Caco-2 (cell line): ENCODE measurements at regions not wholly inside any gene's neighbourhood (a gene's known extent, or its start where the extent isn't known, plus 50 kb on each side); places are given as distances from the start of the nearest gene placed in this dataset.

Experiments used
- BruUV-seq: library from RNA; stranded (reverse); fragments of 400-500 nt; replicated peaks from 2 replicates; lab custom pipeline; 2021; lab: Mats Ljungman, UMichigan
- CTCF ChIA-PET: fragments of 300-600 bp; sonication (Branson Sonifier 250); formaldehyde crosslinking; loops from one replicate; lab custom pipeline; 2022; ENCODE audit warnings: antibody characterized with exemption; lab: Charles Lee
- POLR2A ChIA-PET: fragments of 300-600 bp; sonication (Branson Sonifier 250); formaldehyde crosslinking; loops from one replicate; lab custom pipeline; 2022; ENCODE audit warnings: antibody characterized with exemption; lab: Charles Lee
- DNase-seq, 2 experiments: peaks; one replicate each; pipeline versions ENCODE4 v3.0.0 to v3.0.0-alpha.2; 2020 to 2022
- H3K27me3 ChIP-seq: replicated peaks from 2 replicates; pipeline ENCODE4 v1.6.0; 2011; ENCODE audit warnings: low read length; ENCODE audit not compliant: control insufficient read depth, insufficient read depth
- H3K36me3 ChIP-seq: 2 replicates; pipeline ENCODE4 v1.5.1; 2011; ENCODE audit warnings: low read length; ENCODE audit not compliant: control insufficient read depth, insufficient read depth
- H3K4me1 ChIP-seq: fragments of 250-450 bp; sonication (Bioruptor Pico); 2 replicates; pipeline ENCODE4 v1.5.1; 2020; ENCODE audit warnings: mild to moderate bottlenecking
- H3K4me3 ChIP-seq: 2 replicates; pipeline ENCODE4 v1.5.1; 2011; ENCODE audit warnings: low read depth, mild to moderate bottlenecking, control low read depth, low read length
- H3K9me3 ChIP-seq: fragments of 250-450 bp; sonication (Bioruptor Pico); 2 replicates; pipeline ENCODE4 v1.5.1; 2020; ENCODE audit warnings: mild to moderate bottlenecking, moderate library complexity
- H3K27ac Mint-ChIP-seq: one replicate; pipeline ENCODE4 v1.8.0; 2022; ENCODE audit warnings: mixed read lengths; ENCODE audit not compliant: unreplicated experiment
- H3K27me3 Mint-ChIP-seq: one replicate; pipeline ENCODE4 v1.8.0; 2022; ENCODE audit warnings: mixed read lengths; ENCODE audit not compliant: insufficient read depth, unreplicated experiment
- H3K36me3 Mint-ChIP-seq: one replicate; pipeline ENCODE4 v1.8.0; 2022; ENCODE audit warnings: mild to moderate bottlenecking, mixed read lengths; ENCODE audit not compliant: insufficient read depth, unreplicated experiment
- H3K4me1 Mint-ChIP-seq: one replicate; pipeline ENCODE4 v1.8.0; 2022; ENCODE audit warnings: low read depth, mixed read lengths; ENCODE audit not compliant: unreplicated experiment
- H3K4me3 Mint-ChIP-seq: one replicate; pipeline ENCODE4 v1.8.0; 2022; ENCODE audit warnings: mild to moderate bottlenecking, moderate library complexity, mixed read lengths; ENCODE audit not compliant: unreplicated experiment
- H3K9me3 Mint-ChIP-seq: one replicate; pipeline ENCODE4 v1.8.0; 2022; ENCODE audit warnings: mixed read lengths; ENCODE audit not compliant: unreplicated experiment
- CTCF ChIP-seq, 2 experiments: fragments of 200-600 bp in 1 of 2; IDR thresholded peaks; 1 replicate in 1 of 2; 2 replicates in 1 of 2; pipeline versions ENCODE4 v1.5.1 to v1.8.0; 2011 to 2022; ENCODE audit warnings: antibody characterized with exemption in 1 of 2, control low read depth in 1 of 2, inconsistent platforms in 1 of 2, low read depth in 1 of 2, low read length in 1 of 2, mild to moderate bottlenecking in 1 of 2, moderate library complexity in 1 of 2; ENCODE audit not compliant: insufficient read depth in 1 of 2, severe bottlenecking in 1 of 2, unreplicated experiment in 1 of 2
- intact Hi-C: fragments of 100-400 bp; cut with micrococcal nuclease; formaldehyde crosslinking; loops from one replicate; pipeline ENCODE4 v1.10.0; 2022; ENCODE audit not compliant: unreplicated experiment

DNA sequence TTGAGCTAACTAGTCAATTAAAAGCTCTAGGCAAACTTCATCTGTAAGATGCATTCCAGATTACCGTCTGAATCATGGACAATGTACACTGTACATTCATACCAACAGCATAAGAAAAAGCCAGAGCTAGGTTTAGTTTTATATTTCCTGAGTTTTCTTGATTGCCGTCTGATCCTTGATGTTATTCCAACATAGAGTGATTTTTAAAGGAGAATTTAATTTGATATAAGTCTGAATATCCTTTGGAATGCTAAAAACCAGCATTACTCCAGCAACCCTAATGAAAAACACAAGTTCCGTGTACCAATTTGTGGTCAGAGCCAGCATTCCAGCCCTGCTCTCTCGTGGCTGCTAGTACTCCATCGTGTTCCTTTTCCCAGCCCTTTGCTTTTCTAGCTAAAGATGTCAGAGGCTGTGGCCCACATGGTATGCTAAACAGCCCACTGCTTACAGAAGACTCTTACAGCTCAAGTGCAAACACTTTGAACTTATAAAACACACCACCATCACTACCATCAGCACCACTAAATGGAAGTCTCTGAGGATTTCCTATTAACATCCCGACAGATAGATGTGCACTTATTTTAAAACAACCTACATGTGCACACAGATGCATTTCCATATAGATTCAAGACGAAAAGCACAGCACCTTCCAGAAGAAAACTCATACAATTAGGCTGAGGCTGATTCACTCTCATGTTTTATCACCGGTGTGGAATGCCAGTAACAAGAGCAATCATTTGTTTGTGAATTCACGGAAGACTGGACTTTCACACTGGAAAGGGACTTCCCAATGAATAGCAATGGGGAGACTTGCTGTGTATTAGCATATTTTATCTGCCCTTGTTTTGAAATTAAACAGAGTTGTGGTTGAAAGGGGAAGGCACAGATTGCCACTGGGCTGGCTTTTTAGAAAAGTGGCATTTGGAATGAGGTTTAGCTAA lies 246.9 kb upstream of the GAS1 start:
- CTCF ChIA-PET: no interaction called here
- intact Hi-C loops: no loop called here

GRCh38 chr9:87195306-87195705 lies 248.0 kb upstream of the GAS1 start:
- H3K27me3 Mint-ChIP-seq: peaks cover 26% of the 10 kb centered on the region
- ChIA-PET POLR2A (no interaction called here), CTCF (no interaction called here)
- TF ChIP-seq CTCF (IDR thresholded peaks at IDR 0.05; ENCODE audit: insufficient read depth in 1 of 2, low read depth in 1 of 2, low read length in 1 of 2, severe bottlenecking in 1 of 2, unreplicated experiment in 1 of 2): no peak
- no peaks in the 10 kb centered on the region for H3K4me1 ChIP-seq
- no TSS peak for BruUV-seq
- no peaks in the 10 kb centered on the region for H3K4me1 Mint-ChIP-seq
- no peaks in the 10 kb centered on the region for H3K9me3 Mint-ChIP-seq
- intact Hi-C loops: no loop called here
- no peak overlapping the region for H3K4me3 ChIP-seq
- no peak for DNase-seq
- H3K36me3 Mint-ChIP-seq: no peaks in the 10 kb centered on the region
- H3K4me3 Mint-ChIP-seq: no peak overlapping the region
- no peaks in the 10 kb centered on the region for H3K36me3 ChIP-seq
- H3K27ac Mint-ChIP-seq: no peak overlapping the region
- H3K9me3 ChIP-seq: no peaks in the 10 kb centered on the region
- no peaks in the 10 kb centered on the region for H3K27me3 ChIP-seq

More for the DNA sequence above, 246.9 kb upstream of the GAS1 start:
- no peak for TF ChIP-seq CTCF (IDR thresholded peaks at IDR 0.05; ENCODE audit: insufficient read depth in 1 of 2, low read depth in 1 of 2, low read length in 1 of 2, severe bottlenecking in 1 of 2, unreplicated experiment in 1 of 2)
- no peak for DNase-seq
- peaks cover 23% of the 10 kb centered on the region for H3K27me3 Mint-ChIP-seq
- H3K4me1 Mint-ChIP-seq: no peaks in the 10 kb centered on the region
- POLR2A ChIA-PET: no interaction called here
- BruUV-seq: no TSS peak
- Histone ChIP-seq H3K9me3 (no peaks in the 10 kb centered on the region), H3K36me3 (no peaks in the 10 kb centered on the region), H3K4me3 (no peak overlapping the region), H3K27me3 (no peaks in the 10 kb centered on the region), H3K4me1 (no peaks in the 10 kb centered on the region)
- H3K9me3 Mint-ChIP-seq: no peaks in the 10 kb centered on the region
- H3K36me3 Mint-ChIP-seq: no peaks in the 10 kb centered on the region
- H3K27ac Mint-ChIP-seq: no peak overlapping the region
- H3K4me3 Mint-ChIP-seq: no peak overlapping the region

- Histone ChIP-seq H3K4me1 (no peaks in the 10 kb centered on the region), H3K27me3 (no peaks in the 10 kb centered on the region), H3K4me3 (no peak overlapping the region), H3K36me3 (no peaks in the 10 kb centered on the region), H3K9me3 (no peaks in the 10 kb centered on the region)
- Mint-ChIP-seq H3K9me3 (no peaks in the 10 kb centered on the region), H3K27me3 (peaks cover 35% of the 10 kb centered on the region), H3K36me3 (no peaks in the 10 kb centered on the region), H3K4me1 (no peaks in the 10 kb centered on the region), H3K27ac (no peak overlapping the region), H3K4me3 (no peak overlapping the region)
- TF ChIP-seq CTCF (IDR thresholded peaks at IDR 0.05; ENCODE audit: insufficient read depth in 1 of 2, low read depth in 1 of 2, low read length in 1 of 2, severe bottlenecking in 1 of 2, unreplicated experiment in 1 of 2): no peak
- POLR2A ChIA-PET: no interaction called here
- no TSS peak for BruUV-seq
- CTCF ChIA-PET: no interaction called here
- intact Hi-C loops: no loop called here
- DNase-seq: no peak
Measured at GRCh38 chr9:87197349-87198130, 250.2 kb upstream of the GAS1 start.
